Chondrocyte (in vitro differentiated cells): ENCODE measurements at regions not wholly inside any gene's neighbourhood (a gene's known extent, or its start where the extent isn't known, plus 50 kb on each side); places are given as distances from the start of the nearest gene placed in this dataset.

Experiments
- DNase-seq: peaks from one replicate; pipeline ENCODE4 v3.0.0; 2021; ENCODE audit warnings: mixed read lengths, low spot score
- H3K27ac Mint-ChIP-seq: one replicate; pipeline ENCODE4 v1.8.0; 2021; ENCODE audit warnings: mild to moderate bottlenecking, moderate library complexity, mixed read lengths; ENCODE audit not compliant: unreplicated experiment
- H3K27me3 Mint-ChIP-seq: 2 replicates; pipeline ENCODE4 v1.8.0; 2021; ENCODE audit warnings: low read depth, mixed read lengths
- H3K36me3 Mint-ChIP-seq: 2 replicates; pipeline ENCODE4 v1.8.0; 2021; ENCODE audit warnings: low read depth, mixed read lengths
- H3K4me1 Mint-ChIP-seq: 2 replicates; pipeline ENCODE4 v1.8.0; 2021; ENCODE audit warnings: low read depth, mild to moderate bottlenecking, mixed read lengths
- H3K4me3 Mint-ChIP-seq: one replicate; pipeline ENCODE4 v1.8.0; 2021; ENCODE audit warnings: mild to moderate bottlenecking, moderate library complexity, mixed read lengths; ENCODE audit not compliant: unreplicated experiment
- H3K9me3 Mint-ChIP-seq: 2 replicates; pipeline ENCODE4 v1.8.0; 2021; ENCODE audit warnings: low read depth, mixed read lengths
- TF ChIP-seq, protein P1 (sequence below): fragments of 200-600 bp; sonication (generic); IDR thresholded peaks from 2 replicates; pipeline ENCODE4 v1.5.0; 2021; ENCODE audit warnings: antibody characterized with exemption, mild to moderate bottlenecking, moderate library complexity

DNA sequence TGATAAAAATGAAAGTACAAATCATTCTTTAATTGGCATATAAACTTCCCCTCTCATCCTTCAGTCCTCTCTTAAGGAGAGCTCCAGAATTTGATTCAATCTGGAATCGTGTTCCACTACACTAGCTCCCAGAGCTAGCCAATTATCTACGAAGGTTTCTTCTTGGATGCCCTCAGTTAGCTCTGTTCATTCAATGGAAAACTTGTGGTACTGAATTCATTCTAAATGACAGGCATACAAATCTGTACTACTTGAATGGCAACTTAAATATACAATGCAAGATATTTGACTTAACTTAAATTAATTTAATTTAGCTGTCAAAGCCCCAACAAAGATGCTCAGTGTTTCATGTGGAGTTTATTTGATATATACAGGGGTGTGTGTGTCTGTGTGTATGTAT, 1474.2 kb upstream of the CELF4 start:
- Mint-ChIP-seq H3K36me3 (no peaks in the 10 kb centered on the region), H3K9me3 (peaks cover 4% of the 10 kb centered on the region), H3K4me3 (no peak overlapping the region), H3K4me1 (no peaks in the 10 kb centered on the region), H3K27me3 (peaks cover 9% of the 10 kb centered on the region), H3K27ac (no peak overlapping the region)
- DNase-seq, result no peak
- TF ChIP-seq, protein P1, sequence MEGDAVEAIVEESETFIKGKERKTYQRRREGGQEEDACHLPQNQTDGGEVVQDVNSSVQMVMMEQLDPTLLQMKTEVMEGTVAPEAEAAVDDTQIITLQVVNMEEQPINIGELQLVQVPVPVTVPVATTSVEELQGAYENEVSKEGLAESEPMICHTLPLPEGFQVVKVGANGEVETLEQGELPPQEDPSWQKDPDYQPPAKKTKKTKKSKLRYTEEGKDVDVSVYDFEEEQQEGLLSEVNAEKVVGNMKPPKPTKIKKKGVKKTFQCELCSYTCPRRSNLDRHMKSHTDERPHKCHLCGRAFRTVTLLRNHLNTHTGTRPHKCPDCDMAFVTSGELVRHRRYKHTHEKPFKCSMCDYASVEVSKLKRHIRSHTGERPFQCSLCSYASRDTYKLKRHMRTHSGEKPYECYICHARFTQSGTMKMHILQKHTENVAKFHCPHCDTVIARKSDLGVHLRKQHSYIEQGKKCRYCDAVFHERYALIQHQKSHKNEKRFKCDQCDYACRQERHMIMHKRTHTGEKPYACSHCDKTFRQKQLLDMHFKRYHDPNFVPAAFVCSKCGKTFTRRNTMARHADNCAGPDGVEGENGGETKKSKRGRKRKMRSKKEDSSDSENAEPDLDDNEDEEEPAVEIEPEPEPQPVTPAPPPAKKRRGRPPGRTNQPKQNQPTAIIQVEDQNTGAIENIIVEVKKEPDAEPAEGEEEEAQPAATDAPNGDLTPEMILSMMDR, result no peak

DNA sequence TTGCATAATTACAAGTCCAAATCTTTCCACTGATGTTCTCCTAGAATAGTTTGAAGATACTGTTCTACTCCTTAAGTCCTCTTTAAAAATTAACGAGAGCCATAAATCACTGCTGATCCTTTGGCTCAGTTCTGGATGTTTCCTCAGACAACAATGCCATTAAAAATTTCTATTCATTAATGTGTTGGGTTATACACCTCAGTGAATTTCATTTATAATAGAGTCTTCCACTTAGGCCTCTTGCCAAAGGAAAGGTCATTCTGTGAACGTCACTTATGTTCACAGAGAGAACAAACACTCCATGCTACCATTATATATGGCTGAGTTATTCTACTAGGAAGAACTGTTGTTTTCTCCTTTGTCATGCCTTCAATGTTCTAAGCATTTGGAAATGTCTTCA, 1472.3 kb upstream of the CELF4 start:
- Mint-ChIP-seq H3K4me1 (no peaks in the 10 kb centered on the region), H3K9me3 (peaks cover 2% of the 10 kb centered on the region), H3K27ac (no peak overlapping the region), H3K36me3 (no peaks in the 10 kb centered on the region), H3K4me3 (no peak overlapping the region), H3K27me3 (peaks cover 11% of the 10 kb centered on the region)
- DNase-seq, result no peak
- TF ChIP-seq, protein P1, result no peak

DNA sequence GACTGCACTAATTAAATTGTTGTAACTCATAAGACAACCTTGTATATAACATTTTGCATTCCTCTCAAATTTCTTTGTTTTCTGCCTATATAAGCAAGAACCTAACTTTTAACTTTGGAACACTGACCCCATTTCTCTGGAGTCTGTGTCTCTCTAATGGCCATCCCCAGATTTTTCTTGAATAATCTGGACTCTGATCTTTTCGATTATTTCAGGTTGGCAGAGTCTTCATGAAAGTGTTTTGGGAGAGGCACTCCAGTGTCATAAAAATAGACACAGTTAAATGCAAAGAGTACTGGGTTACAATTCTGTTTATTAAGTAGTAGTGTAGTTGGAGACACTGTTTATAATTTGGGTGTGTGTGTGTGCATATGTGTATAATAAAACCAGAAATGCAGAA, 1467.7 kb upstream of the CELF4 start:
- Mint-ChIP-seq H3K4me3 (no peak overlapping the region), H3K4me1 (no peaks in the 10 kb centered on the region), H3K9me3 (no peaks in the 10 kb centered on the region), H3K27ac (no peak overlapping the region), H3K27me3 (peaks cover 10% of the 10 kb centered on the region), H3K36me3 (no peaks in the 10 kb centered on the region)
- TF ChIP-seq, protein P1, result no peak
- DNase-seq, result no peak

DNA sequence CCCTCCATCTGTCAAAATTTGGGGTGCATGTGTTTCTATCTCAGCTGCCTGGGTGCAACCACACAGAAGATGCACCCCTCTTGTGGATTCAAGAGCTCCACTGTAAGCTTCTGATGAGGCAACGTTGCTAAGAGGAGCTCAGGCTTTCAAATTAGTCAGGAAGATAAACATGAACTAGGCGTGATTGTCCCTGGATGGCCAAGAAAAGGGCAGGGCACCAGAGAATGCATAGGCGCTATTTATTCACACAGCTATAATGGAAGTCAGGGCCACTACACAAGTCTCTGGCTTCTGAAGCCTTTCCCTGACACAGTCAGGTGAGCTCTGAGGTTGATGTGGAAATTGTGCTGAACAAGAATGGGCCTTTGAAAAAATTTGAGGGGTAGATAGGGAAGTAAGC, 1466.0 kb upstream of the CELF4 start:
- TF ChIP-seq, protein P1, result no peak
- Mint-ChIP-seq H3K9me3 (no peaks in the 10 kb centered on the region), H3K4me1 (no peaks in the 10 kb centered on the region), H3K4me3 (no peak overlapping the region), H3K27me3 (peaks cover 10% of the 10 kb centered on the region), H3K27ac (no peak overlapping the region), H3K36me3 (no peaks in the 10 kb centered on the region)
- no peak for DNase-seq

DNA sequence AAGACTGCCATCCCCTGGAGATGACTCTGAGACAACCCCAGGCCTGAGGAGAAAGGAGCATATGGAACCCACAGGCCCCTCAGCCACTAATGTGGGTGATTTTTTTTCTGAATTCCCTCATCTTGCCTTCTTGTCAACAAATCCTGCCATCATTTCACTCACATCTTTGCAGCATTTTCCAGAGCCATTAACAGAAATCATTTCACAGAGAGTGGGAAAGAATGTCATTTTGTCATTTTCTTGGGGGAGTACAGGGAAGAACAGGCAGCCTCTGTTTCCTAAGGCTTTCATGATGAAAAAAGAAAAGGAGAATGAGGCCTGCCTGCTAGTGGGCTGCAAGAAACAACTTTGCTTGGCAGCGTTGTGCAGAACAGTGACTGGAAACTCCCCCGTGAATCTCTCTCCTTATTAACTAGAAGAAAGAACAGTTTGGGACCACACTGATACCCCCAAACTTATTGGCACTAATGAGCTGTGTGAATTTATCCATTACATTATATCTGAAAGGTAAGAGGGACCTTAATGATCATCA, 1464.6 kb upstream of the CELF4 start:
- TF ChIP-seq, protein P1, result no peak
- no peak overlapping the region for H3K27ac Mint-ChIP-seq
- H3K27me3 Mint-ChIP-seq, result peaks cover 10% of the 10 kb centered on the region

More for the DNA sequence above, 1464.6 kb upstream of the CELF4 start:
- Mint-ChIP-seq H3K4me3 (no peak overlapping the region), H3K9me3 (no peaks in the 10 kb centered on the region), H3K4me1 (no peaks in the 10 kb centered on the region), H3K36me3 (no peaks in the 10 kb centered on the region)
- DNase-seq, result no peak
